ENCODE measurements at regions not wholly inside any gene's neighbourhood (a gene's known extent, or its start where the extent isn't known, plus 50 kb on each side); places are given as distances from the start of the nearest gene placed in this dataset.

- H3K4me1 Mint-ChIP-seq: no peaks in the 10 kb centered on the region
- no peak overlapping the region for H3K4me3 Mint-ChIP-seq
- no peaks in the 10 kb centered on the region for H3K27me3 Mint-ChIP-seq
- peak overlapping the region in 1 of 3 donors; percentile 67 for H3K27ac Mint-ChIP-seq
- H3K9me3 Mint-ChIP-seq: peaks cover 1 to 9% (median 3%) of the 10 kb centered on the region in 3 donors
- peaks cover 1% of the 10 kb centered on the region for H3K36me3 Mint-ChIP-seq
These were observed 101.6 kb downstream of the LRRC30 start for GRCh38 chr18:7332452-7332851.

DNA sequence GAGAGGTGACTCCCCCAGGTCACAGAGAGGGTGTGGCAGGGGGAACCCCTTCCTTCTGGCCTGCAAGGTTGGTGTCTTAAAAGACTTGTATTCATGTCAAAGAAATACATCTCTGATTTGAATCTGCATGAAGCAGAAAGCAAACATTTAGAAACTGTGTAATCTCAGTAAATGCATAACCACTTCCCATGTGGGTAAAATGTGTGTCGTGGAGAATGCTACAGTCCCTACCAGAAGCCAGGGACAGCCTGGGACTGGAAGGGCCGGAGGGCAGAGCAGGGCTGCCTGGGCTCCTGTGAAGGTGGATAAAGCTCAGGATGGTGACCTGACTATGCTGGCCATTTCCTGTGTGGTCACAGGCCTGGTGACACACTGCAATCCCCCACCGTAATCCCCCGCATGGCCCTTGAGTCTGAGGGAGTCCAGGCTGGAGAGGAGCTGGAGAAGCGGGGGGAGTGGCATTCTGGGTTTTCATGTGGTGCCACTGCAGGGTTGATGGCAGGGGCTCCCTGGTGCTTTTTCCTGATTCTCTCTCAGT lies 102.2 kb downstream of the LRRC30 start:
- Mint-ChIP-seq H3K4me3 (no peak overlapping the region), H3K9me3 (peaks cover 0 to 9% (median 1%) of the 10 kb centered on the region in 3 donors), H3K4me1 (no peaks in the 10 kb centered on the region), H3K27ac (no peak overlapping the region), H3K36me3 (peaks cover 1% of the 10 kb centered on the region), H3K27me3 (no peaks in the 10 kb centered on the region)

DNA sequence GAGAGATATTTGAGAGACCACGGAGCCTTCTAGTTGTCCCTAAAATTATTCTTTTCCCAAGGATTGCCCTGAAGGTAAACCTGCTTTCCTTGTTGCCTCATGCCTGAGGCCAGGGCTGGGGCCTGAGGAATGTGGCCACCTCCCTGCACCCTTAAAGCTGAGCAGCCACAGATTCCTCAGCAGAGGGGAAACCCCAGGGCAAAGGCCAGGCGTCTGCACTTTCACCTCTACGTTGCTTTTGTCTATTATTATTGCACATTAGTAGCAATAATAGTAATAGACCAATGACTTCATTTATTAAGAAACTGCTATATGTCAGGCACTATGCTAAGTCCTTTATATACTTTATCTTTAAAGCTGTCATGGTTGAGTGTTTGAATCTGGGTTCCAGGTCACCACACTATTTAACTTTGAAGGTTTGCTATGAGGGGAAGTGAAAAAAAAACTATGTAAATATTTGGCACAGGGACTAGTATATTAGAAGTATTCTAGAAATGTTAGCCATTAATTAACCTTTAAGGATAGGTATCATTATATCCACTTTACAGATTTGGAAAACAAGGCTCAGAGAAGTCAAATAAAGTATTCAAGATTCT lies 104.2 kb downstream of the LRRC30 start:
- Mint-ChIP-seq H3K4me3 (no peak overlapping the region), H3K36me3 (peaks cover 1% of the 10 kb centered on the region), H3K4me1 (no peaks in the 10 kb centered on the region), H3K27me3 (no peaks in the 10 kb centered on the region), H3K9me3 (peaks cover 0 to 5% (median 3%) of the 10 kb centered on the region in 3 donors), H3K27ac (no peak overlapping the region)

GRCh38 chr18:7336623-7337022 lies 105.7 kb downstream of the LRRC30 start:
- Mint-ChIP-seq H3K9me3 (peaks cover 0 to 5% (median 3%) of the 10 kb centered on the region in 3 donors), H3K36me3 (no peaks in the 10 kb centered on the region), H3K27ac (no peak overlapping the region), H3K4me3 (no peak overlapping the region), H3K4me1 (no peaks in the 10 kb centered on the region), H3K27me3 (no peaks in the 10 kb centered on the region)

GRCh38 chr18:7338846-7339245 lies 108.0 kb downstream of the LRRC30 start:
- Mint-ChIP-seq H3K36me3 (no peaks in the 10 kb centered on the region), H3K9me3 (peaks cover 0 to 7% (median 3%) of the 10 kb centered on the region in 3 donors), H3K4me1 (no peaks in the 10 kb centered on the region), H3K4me3 (no peak overlapping the region), H3K27me3 (no peaks in the 10 kb centered on the region), H3K27ac (no peak overlapping the region)

DNA sequence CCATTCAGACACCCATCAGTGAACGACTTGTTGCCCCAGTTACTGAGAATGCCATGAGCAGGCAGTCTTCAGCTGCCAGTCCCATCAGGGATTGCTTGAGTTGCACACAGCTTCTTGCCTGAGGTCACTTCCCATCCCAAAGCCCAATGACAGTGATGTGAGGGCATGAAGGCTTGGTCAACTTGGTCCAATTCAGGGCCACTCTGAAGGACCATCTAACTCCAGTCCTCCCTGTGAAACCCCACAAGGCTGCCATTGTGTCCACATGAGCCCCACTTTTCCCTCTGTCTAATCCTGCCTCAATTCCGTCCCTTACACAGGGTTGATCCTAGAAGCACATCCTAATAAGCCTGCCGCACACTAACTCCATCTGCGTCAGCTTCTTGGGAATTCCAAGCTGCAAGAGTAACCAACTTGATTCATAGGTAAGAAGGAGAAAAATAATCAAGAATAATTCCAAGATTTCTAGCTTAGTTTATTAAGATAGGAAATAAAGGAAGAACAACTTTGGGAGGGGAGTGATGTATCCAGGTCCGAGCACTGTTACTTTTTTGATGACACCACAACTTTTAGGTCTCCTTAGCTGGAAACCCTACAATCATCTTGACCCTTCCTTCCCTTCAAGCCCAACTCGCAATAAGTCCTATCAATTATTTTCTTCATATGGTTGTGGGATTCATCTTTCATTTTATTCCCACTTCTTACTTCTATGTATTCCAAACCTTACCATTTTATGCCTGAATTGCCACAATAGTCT lies 110.9 kb downstream of the LRRC30 start:
- H3K27me3 Mint-ChIP-seq: no peaks in the 10 kb centered on the region

GRCh38 chr18:7349181-7349837 lies 118.4 kb downstream of the LRRC30 start:
- H3K4me3 Mint-ChIP-seq: no peak overlapping the region
- no peaks in the 10 kb centered on the region for H3K36me3 Mint-ChIP-seq
- no peak overlapping the region for H3K27ac Mint-ChIP-seq
- peaks cover 0 to 2% (median 0%) of the 10 kb centered on the region in 3 donors for H3K4me1 Mint-ChIP-seq
- H3K27me3 Mint-ChIP-seq: no peaks in the 10 kb centered on the region
- peaks cover 2 to 31% (median 2%) of the 10 kb centered on the region in 3 donors for H3K9me3 Mint-ChIP-seq

More for the DNA sequence above, 110.9 kb downstream of the LRRC30 start:
- Mint-ChIP-seq H3K36me3 (no peaks in the 10 kb centered on the region), H3K9me3 (peaks cover 1 to 5% (median 2%) of the 10 kb centered on the region in 3 donors), H3K27ac (no peak overlapping the region), H3K4me3 (no peak overlapping the region), H3K4me1 (no peaks in the 10 kb centered on the region)

- Mint-ChIP-seq H3K4me1 (no peaks in the 10 kb centered on the region), H3K36me3 (peaks cover 1% of the 10 kb centered on the region), H3K9me3 (no peaks in the 10 kb centered on the region), H3K27me3 (no peaks in the 10 kb centered on the region), H3K4me3 (peak overlapping the region in 1 of 4 donors; percentile 9), H3K27ac (no peak overlapping the region)
These were observed 128.3 kb downstream of the LRRC30 start for GRCh38 chr18:7358989-7359726.

DNA sequence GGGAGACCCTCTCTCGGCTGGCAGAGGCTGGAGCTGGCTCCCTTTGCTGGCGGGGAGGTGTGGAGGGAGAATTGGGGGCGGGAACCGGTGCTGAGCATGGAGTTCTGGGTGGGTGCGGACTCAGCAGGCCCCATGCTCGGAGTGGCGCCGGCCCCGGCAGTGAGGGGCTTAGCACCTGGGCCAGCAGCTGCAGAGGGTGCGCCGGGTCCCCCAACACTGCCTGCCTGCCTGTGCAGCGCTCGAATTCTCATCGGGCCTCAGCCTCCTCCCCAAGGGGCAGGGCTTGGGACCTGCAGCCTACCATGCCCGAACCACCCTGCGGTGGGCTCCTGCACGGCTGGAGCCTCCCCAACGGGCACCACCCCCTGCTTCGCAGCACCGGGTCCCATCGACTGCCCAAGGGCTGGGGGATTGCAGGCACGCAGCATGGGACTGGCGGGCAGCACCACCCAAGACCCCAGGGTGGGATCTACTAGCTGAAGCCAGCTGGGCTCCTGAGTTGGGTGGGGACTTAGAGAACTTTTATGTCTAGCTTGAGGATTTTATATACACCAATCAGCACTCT lies 129.8 kb downstream of the LRRC30 start:
- Mint-ChIP-seq H3K4me3 (no peak overlapping the region), H3K4me1 (no peaks in the 10 kb centered on the region), H3K27me3 (no peaks in the 10 kb centered on the region), H3K27ac (no peak overlapping the region), H3K9me3 (peaks cover 0 to 3% (median 0%) of the 10 kb centered on the region in 3 donors), H3K36me3 (peaks cover 1% of the 10 kb centered on the region)

GRCh38 chr18:7363338-7363737 lies 132.4 kb downstream of the LRRC30 start:
- H3K27ac Mint-ChIP-seq: no peak overlapping the region
- H3K9me3 Mint-ChIP-seq: peaks cover 0 to 3% (median 2%) of the 10 kb centered on the region in 3 donors
- peaks cover 1% of the 10 kb centered on the region for H3K36me3 Mint-ChIP-seq
- H3K27me3 Mint-ChIP-seq: no peaks in the 10 kb centered on the region
- H3K4me3 Mint-ChIP-seq: no peak overlapping the region
- H3K4me1 Mint-ChIP-seq: no peaks in the 10 kb centered on the region

- Mint-ChIP-seq H3K27me3 (no peaks in the 10 kb centered on the region), H3K4me3 (no peak overlapping the region)
These were observed 135.7 kb downstream of the LRRC30 start for GRCh38 chr18:7366597-7366996.

GRCh38 chr18:7367336-7367735 lies 136.4 kb downstream of the LRRC30 start:
- Mint-ChIP-seq H3K27ac (no peak overlapping the region), H3K4me3 (no peak overlapping the region), H3K27me3 (no peaks in the 10 kb centered on the region), H3K36me3 (peaks cover 1% of the 10 kb centered on the region), H3K4me1 (no peaks in the 10 kb centered on the region), H3K9me3 (peaks cover 0 to 6% (median 5%) of the 10 kb centered on the region in 3 donors)

More at GRCh38 chr18:7366597-7366996, 135.7 kb downstream of the LRRC30 start:
- Mint-ChIP-seq H3K9me3 (peaks cover 0 to 6% (median 2%) of the 10 kb centered on the region in 3 donors), H3K36me3 (peaks cover 1% of the 10 kb centered on the region), H3K4me1 (no peaks in the 10 kb centered on the region), H3K27ac (no peak overlapping the region)

DNA sequence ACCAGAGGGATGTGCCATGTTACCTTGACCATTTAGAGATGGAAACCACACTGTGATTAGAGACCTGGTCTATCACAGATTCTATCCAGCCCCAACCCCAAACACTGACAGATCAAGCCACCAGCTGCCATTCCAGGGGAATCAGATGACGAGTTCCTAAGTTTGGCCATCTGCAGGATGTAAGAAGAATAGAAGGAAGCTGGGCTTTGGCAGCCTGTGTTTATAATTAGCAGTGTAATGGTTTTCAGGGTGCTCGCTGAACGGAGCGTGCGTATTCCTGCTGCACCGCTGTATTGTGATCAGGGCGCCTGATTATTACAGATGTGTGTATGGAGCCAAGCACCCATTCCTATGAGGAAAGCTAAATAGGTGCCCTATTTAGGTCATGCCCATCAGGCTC lies 138.1 kb downstream of the LRRC30 start:
- no peaks in the 10 kb centered on the region for H3K27me3 Mint-ChIP-seq
- H3K4me3 Mint-ChIP-seq: no peak overlapping the region
- peaks cover 2 to 8% (median 6%) of the 10 kb centered on the region in 3 donors for H3K9me3 Mint-ChIP-seq
- H3K27ac Mint-ChIP-seq: no peak overlapping the region
- peaks cover under 1% of the 10 kb centered on the region for H3K36me3 Mint-ChIP-seq
- no peaks in the 10 kb centered on the region for H3K4me1 Mint-ChIP-seq

GRCh38 chr18:7370375-7370774 lies 139.5 kb downstream of the LRRC30 start:
- Mint-ChIP-seq H3K4me3 (no peak overlapping the region), H3K9me3 (peaks cover 3 to 9% (median 8%) of the 10 kb centered on the region in 3 donors), H3K27me3 (no peaks in the 10 kb centered on the region), H3K4me1 (no peaks in the 10 kb centered on the region), H3K36me3 (no peaks in the 10 kb centered on the region), H3K27ac (no peak overlapping the region)

All from IgD-negative memory B cell (primary cell).